Endothelial cell of umbilical vein (primary cell): ENCODE measurements at regions not wholly inside any gene's neighbourhood (a gene's known extent, or its start where the extent isn't known, plus 50 kb on each side); places are given as distances from the start of the nearest gene placed in this dataset.

Source experiments
- BruUV-seq: library from RNA; stranded (reverse); fragments of 400-500 nt; replicated peaks from 2 replicates; lab custom pipeline; 2021; lab: Mats Ljungman, UMichigan
- CTCF ChIA-PET: fragments of 300-600, 350-600 bp; sonication (Branson Sonifier 250); formaldehyde crosslinking; loops from one replicate; lab custom pipeline; 2021; ENCODE audit warnings: antibody characterized with exemption, inconsistent platforms; lab: Charles Lee
- POLR2A ChIA-PET: fragments of 300-600, 350-600 bp; sonication (Branson Sonifier 250); formaldehyde crosslinking; loops from one replicate; lab custom pipeline; 2021; ENCODE audit warnings: antibody characterized with exemption, inconsistent platforms; lab: Charles Lee
- DNase-seq: peaks from one replicate; pipeline ENCODE4 v3.0.0-alpha.2; 2011; ENCODE audit warnings: low read depth, low spot score
- FAIRE-seq: peaks from 2 replicates; lab custom pipeline; 2011; peaks lifted over from hg19 to GRCh38; lab: Jason Lieb, UNC
- H2AFZ ChIP-seq: 2 replicates; pipeline ENCODE4 v1.6.0; 2012; ENCODE audit warnings: low read depth, low read length, control low read depth, inconsistent platforms
- H3K27ac ChIP-seq: 2 replicates; pipeline ENCODE4 v1.5.1; 2011; ENCODE audit warnings: low read depth, mild to moderate bottlenecking, control low read depth, low read length, moderate library complexity; ENCODE audit not compliant: insufficient read depth
- H3K27me3 ChIP-seq, 2 experiments: 2 replicates each; pipeline versions ENCODE4 v1.6.0 to v1.6.1; 2011; ENCODE audit warnings: low read length in 2 of 2, mixed read lengths in 1 of 2; ENCODE audit not compliant: control insufficient read depth in 2 of 2, insufficient read depth in 2 of 2
- H3K36me3 ChIP-seq, 2 experiments: 2 replicates in 1 of 2; 3 replicates in 1 of 2; pipeline ENCODE4 v1.5.1; 2011; ENCODE audit warnings: low read length in 2 of 2, mild to moderate bottlenecking in 1 of 2, moderate library complexity in 1 of 2; ENCODE audit not compliant: control insufficient read depth in 2 of 2, insufficient read depth in 2 of 2; ENCODE audit errors: extremely low read depth in 1 of 2
- H3K4me1 ChIP-seq: 3 replicates; pipeline ENCODE4 v1.5.1; 2011; ENCODE audit warnings: mild to moderate bottlenecking, low read length; ENCODE audit not compliant: control insufficient read depth, insufficient read depth; ENCODE audit errors: extremely low read depth
- H3K4me2 ChIP-seq: 2 replicates; pipeline ENCODE4 v1.6.1; 2011; ENCODE audit warnings: low read length, control low read depth, mixed read lengths; ENCODE audit not compliant: insufficient read depth
- H3K4me3 ChIP-seq, 3 experiments: fragments of 200-600 bp in 1 of 3; sonication (generic), shearing (Covaris generic) in 1 of 3; replicated peaks in 1 of 3; 2 replicates each; pipeline ENCODE4 v1.5.1; 2011 to 2016; ENCODE audit warnings: control low read depth in 3 of 3, low read length in 3 of 3, mild to moderate bottlenecking in 2 of 3, inconsistent platforms in 1 of 3, low read depth in 1 of 3, moderate library complexity in 1 of 3; ENCODE audit not compliant: insufficient read depth in 1 of 3
- H3K79me2 ChIP-seq: 2 replicates; pipeline ENCODE4 v1.6.0; 2012; ENCODE audit warnings: low read length, inconsistent platforms; ENCODE audit not compliant: control insufficient read depth, insufficient read depth
- H3K9ac ChIP-seq: replicated peaks from 2 replicates; pipeline ENCODE3; 2011; ENCODE audit warnings: low read length, control low read depth; ENCODE audit not compliant: insufficient read depth; ENCODE audit errors: extremely low read depth
- H3K9me1 ChIP-seq: replicated peaks from 3 replicates; pipeline ENCODE4 v1.6.0; 2011; ENCODE audit warnings: mild to moderate bottlenecking, low read length; ENCODE audit not compliant: control insufficient read depth, insufficient read depth; ENCODE audit errors: extremely low read depth
- H3K9me3 ChIP-seq: replicated peaks from 2 replicates; pipeline ENCODE4 v1.5.1; 2012; ENCODE audit warnings: low read length, inconsistent platforms; ENCODE audit not compliant: control insufficient read depth, insufficient read depth
- H4K20me1 ChIP-seq: replicated peaks from 2 replicates; pipeline ENCODE3; 2011; ENCODE audit warnings: mild to moderate bottlenecking, low read length; ENCODE audit not compliant: control insufficient read depth, insufficient read depth; ENCODE audit errors: extremely low read depth
- EZH2 ChIP-seq: IDR thresholded peaks from 2 replicates; pipeline ENCODE4 v1.6.1; 2012; ENCODE audit warnings: borderline replicate concordance, low read depth, mild to moderate bottlenecking, moderate library complexity, low read length, inconsistent platforms; ENCODE audit not compliant: severe bottlenecking
- FOS ChIP-seq: IDR thresholded peaks from 2 replicates; pipeline ENCODE4 v1.6.1; 2011; ENCODE audit warnings: mild to moderate bottlenecking, low read length, moderate library complexity, borderline replicate concordance; ENCODE audit not compliant: insufficient read depth
- GATA2 ChIP-seq: IDR thresholded peaks from 2 replicates; pipeline ENCODE4 v1.7.0; 2011; ENCODE audit warnings: low read depth, mild to moderate bottlenecking, moderate library complexity, mixed read lengths, low read length; ENCODE audit not compliant: insufficient read length, insufficient read depth
- JUN ChIP-seq: IDR thresholded peaks from 2 replicates; pipeline ENCODE4 v1.6.1; 2011; ENCODE audit warnings: borderline replicate concordance, low read depth; ENCODE audit not compliant: insufficient read length, insufficient read depth
- MYC ChIP-seq: IDR thresholded peaks from one replicate; pipeline ENCODE4 v1.6.1; 2011; ENCODE audit warnings: mild to moderate bottlenecking, low read depth, low read length
- POLR2A ChIP-seq: IDR thresholded peaks from 2 replicates; pipeline ENCODE4 v1.6.1; 2012; ENCODE audit warnings: low read depth, mild to moderate bottlenecking, control low read depth, low read length
- POLR2AphosphoS5 ChIP-seq: IDR thresholded peaks from 2 replicates; pipeline ENCODE4 v1.6.1; 2012; ENCODE audit warnings: low read depth, mild to moderate bottlenecking, control low read depth, low read length, moderate library complexity; ENCODE audit not compliant: insufficient read depth
- dilution Hi-C: fragments of 300-500 bp; cut with MboI; formaldehyde crosslinking; loops from one replicate; pipeline ENCODE4 v1.15.0; 2019; ENCODE audit warnings: low sequenced_read_pairs; ENCODE audit not compliant: extremely low pct_ligation_motif_present
- intact Hi-C: fragments of 100-400 bp; cut with micrococcal nuclease; formaldehyde crosslinking; loops from one replicate; pipeline ENCODE4 v1.10.0; 2022
- TF ChIP-seq, protein P1 (sequence below), 2 donors: IDR thresholded peaks; 1 replicate in 1 of 2; 2 replicates in 1 of 2; pipeline ENCODE4 v1.5.1; 2011; ENCODE audit warnings: low read length in 2 of 2, mild to moderate bottlenecking in 2 of 2, moderate library complexity in 2 of 2, control low read depth in 1 of 2, inconsistent platforms in 1 of 2, low read depth in 1 of 2; ENCODE audit not compliant: insufficient read depth in 1 of 2; ENCODE audit errors: extremely low read depth in 1 of 2
- TF ChIP-seq, protein P2 (sequence below): IDR thresholded peaks from 2 replicates; pipeline ENCODE4 v1.6.1; 2011; ENCODE audit not compliant: insufficient read depth, insufficient read length

DNA sequence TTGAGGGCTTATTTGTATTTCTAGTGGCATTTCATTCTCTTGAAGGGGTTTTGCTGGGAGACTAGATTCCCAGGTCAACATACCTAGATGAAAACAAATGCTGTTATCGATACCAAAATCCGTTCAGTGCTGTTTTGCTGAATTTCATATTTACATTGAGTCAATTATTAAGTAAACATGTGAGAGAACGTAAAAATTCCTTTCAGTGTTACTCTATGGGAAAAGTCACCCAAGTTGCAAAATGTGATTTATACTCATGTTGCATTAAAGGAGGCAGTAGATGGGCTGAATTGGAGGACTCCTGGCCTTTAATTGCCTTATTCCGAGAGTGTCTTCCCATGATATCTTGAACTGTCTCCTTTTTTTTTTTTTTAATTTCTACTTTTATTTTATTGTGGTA lies 1011.3 kb upstream of the NR2F2 start:
- no peak overlapping the region for H2AFZ ChIP-seq
- H3K79me2 ChIP-seq, result peaks cover 13% of the 10 kb centered on the region
- intact Hi-C loops, result no loop called here
- H3K4me2 ChIP-seq, result no peak overlapping the region
- DNase-seq (no peak), FAIRE-seq (no peak)
- CTCF ChIA-PET, result interaction anchor here (0.7 to 2.1 kb wide), 2 partner anchors 13 to 32 kb away, joined by 3 to 6 read pairs; no protein-coding TSS in a partner anchor
- peaks cover 0 to 2% of the 10 kb centered on the region in 2 experiments for H3K36me3 ChIP-seq
- no peak overlapping the region for H3K4me3 ChIP-seq
- H3K4me1 ChIP-seq, result peaks cover 7% of the 10 kb centered on the region
- TF ChIP-seq, protein P1, sequence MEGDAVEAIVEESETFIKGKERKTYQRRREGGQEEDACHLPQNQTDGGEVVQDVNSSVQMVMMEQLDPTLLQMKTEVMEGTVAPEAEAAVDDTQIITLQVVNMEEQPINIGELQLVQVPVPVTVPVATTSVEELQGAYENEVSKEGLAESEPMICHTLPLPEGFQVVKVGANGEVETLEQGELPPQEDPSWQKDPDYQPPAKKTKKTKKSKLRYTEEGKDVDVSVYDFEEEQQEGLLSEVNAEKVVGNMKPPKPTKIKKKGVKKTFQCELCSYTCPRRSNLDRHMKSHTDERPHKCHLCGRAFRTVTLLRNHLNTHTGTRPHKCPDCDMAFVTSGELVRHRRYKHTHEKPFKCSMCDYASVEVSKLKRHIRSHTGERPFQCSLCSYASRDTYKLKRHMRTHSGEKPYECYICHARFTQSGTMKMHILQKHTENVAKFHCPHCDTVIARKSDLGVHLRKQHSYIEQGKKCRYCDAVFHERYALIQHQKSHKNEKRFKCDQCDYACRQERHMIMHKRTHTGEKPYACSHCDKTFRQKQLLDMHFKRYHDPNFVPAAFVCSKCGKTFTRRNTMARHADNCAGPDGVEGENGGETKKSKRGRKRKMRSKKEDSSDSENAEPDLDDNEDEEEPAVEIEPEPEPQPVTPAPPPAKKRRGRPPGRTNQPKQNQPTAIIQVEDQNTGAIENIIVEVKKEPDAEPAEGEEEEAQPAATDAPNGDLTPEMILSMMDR (IDR thresholded peaks at IDR 0.05; ENCODE audit: extremely low read depth in 1 of 2, insufficient read depth in 1 of 2, low read depth in 1 of 2, low read length in 2 of 2), result no peak
- no peak for TF ChIP-seq JUN
- TF ChIP-seq POLR2AphosphoS5, result no peak
- H4K20me1 ChIP-seq, result no peaks in the 10 kb centered on the region
- H3K9me1 ChIP-seq, result no peaks in the 10 kb centered on the region
- BruUV-seq, result no TSS peak
- H3K27ac ChIP-seq, result no peak overlapping the region
- dilution Hi-C loops, result loop anchor here (25.0 kb wide), 1 partner anchor 1018 kb away; the partner anchor contains the start of gene NR2F2
- H3K9ac ChIP-seq, result no peak overlapping the region
- H3K9me3 ChIP-seq, result no peaks in the 10 kb centered on the region
- POLR2A ChIA-PET, result no interaction called here
- no peaks in the 10 kb centered on the region for H3K27me3 ChIP-seq

DNA sequence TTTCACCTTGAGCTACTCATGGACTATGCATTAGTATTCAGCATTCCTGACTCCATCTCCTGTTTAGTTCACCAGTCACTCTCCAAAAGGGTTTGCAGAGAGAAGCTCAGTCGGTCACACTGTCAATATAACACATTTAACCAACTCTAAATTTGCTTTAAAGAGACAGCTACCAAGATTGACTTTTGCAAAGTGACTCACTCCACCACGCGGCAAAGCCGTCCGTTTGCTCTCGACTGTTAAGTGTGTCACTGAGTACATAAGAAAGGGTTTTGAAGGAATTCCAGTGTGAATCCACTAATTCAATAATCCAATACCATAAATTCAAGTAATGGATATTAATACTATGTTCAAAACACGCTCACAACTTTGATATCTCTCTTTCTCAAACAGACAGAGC lies 1006.7 kb upstream of the NR2F2 start:
- no peak for FAIRE-seq
- ChIA-PET POLR2A (interaction anchor here (0.7 to 1.1 kb wide), 3 partner anchors 20 to 950 kb away, joined by 3 to 4 read pairs (median 3); no protein-coding TSS in a partner anchor), CTCF (interaction anchor here (0.7 to 2.0 kb wide), 7 partner anchors 9 to 1003 kb away, joined by 3 to 11 read pairs (median 4); no protein-coding TSS in a partner anchor)
- H2AFZ ChIP-seq, result no peak overlapping the region
- H3K4me1 ChIP-seq, result peaks cover 41% of the 10 kb centered on the region
- peak; percentile 58 for DNase-seq
- peaks cover 32% of the 10 kb centered on the region for H3K79me2 ChIP-seq
- no peak overlapping the region for H3K4me3 ChIP-seq
- H3K36me3 ChIP-seq, result no peaks in the 10 kb centered on the region
- H3K4me2 ChIP-seq, result peak overlapping the region; percentile 83
- H3K27me3 ChIP-seq, result no peaks in the 10 kb centered on the region
- BruUV-seq, result no TSS peak
- no peaks in the 10 kb centered on the region for H3K9me3 ChIP-seq
- peak overlapping the region; percentile 98 for H3K9ac ChIP-seq
- no peak overlapping the region for H3K27ac ChIP-seq
- intact Hi-C loops (no loop called here), dilution Hi-C loops (loop anchor here (25.0 kb wide), 1 partner anchor 1014 kb away; the partner anchor contains the start of gene NR2F2)
- no peaks in the 10 kb centered on the region for H4K20me1 ChIP-seq
- no peaks in the 10 kb centered on the region for H3K9me1 ChIP-seq
- no peak for TF ChIP-seq GATA2
- no peak for TF ChIP-seq MYC
- no peak for TF ChIP-seq FOS
- no peak for TF ChIP-seq POLR2A
- TF ChIP-seq JUN, result no peak
- TF ChIP-seq POLR2AphosphoS5, result no peak
- TF ChIP-seq, protein P2, sequence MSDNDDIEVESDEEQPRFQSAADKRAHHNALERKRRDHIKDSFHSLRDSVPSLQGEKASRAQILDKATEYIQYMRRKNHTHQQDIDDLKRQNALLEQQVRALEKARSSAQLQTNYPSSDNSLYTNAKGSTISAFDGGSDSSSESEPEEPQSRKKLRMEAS, result no peak
- TF ChIP-seq, protein P1 (IDR thresholded peaks at IDR 0.05; ENCODE audit: extremely low read depth in 1 of 2, insufficient read depth in 1 of 2, low read depth in 1 of 2, low read length in 2 of 2), result no peak
- TF ChIP-seq EZH2, result no peak
